ENCODE measurements at regions not wholly inside any gene's neighbourhood (a gene's known extent, or its start where the extent isn't known, plus 50 kb on each side); places are given as distances from the start of the nearest gene placed in this dataset.

DNA sequence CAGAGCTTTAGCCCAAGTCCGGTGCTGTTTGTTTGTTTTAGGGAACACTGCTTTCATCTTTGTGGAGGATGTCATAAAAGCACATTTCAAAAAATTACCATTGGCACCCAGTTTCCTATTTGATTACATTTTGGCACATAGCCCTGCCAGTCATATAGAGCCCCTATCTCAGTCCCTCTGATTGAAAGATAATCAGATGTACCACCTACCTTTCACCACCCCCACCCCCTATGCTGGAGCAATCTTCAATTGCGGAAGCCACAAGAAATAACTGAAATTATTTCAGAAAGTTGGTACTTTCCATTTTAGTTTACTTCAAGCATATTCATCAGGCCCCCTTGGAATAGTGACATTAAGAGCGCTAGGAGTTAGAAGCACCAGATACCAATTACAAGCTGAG is 136.7 kb upstream of the RPL34 start:
- DNase-seq (ENCODE audit: low spot score), result no peak
- TF ChIP-seq, protein P1, sequence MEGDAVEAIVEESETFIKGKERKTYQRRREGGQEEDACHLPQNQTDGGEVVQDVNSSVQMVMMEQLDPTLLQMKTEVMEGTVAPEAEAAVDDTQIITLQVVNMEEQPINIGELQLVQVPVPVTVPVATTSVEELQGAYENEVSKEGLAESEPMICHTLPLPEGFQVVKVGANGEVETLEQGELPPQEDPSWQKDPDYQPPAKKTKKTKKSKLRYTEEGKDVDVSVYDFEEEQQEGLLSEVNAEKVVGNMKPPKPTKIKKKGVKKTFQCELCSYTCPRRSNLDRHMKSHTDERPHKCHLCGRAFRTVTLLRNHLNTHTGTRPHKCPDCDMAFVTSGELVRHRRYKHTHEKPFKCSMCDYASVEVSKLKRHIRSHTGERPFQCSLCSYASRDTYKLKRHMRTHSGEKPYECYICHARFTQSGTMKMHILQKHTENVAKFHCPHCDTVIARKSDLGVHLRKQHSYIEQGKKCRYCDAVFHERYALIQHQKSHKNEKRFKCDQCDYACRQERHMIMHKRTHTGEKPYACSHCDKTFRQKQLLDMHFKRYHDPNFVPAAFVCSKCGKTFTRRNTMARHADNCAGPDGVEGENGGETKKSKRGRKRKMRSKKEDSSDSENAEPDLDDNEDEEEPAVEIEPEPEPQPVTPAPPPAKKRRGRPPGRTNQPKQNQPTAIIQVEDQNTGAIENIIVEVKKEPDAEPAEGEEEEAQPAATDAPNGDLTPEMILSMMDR (IDR thresholded peaks at IDR 0.05), result no peak
- H3K4me3 Mint-ChIP-seq (ENCODE audit: unreplicated experiment), result no peak overlapping the region
- no peak overlapping the region for H3K27ac Mint-ChIP-seq (ENCODE audit: unreplicated experiment)
- no peaks in the 10 kb centered on the region for H3K27me3 Mint-ChIP-seq (ENCODE audit: low read depth)
- no peaks in the 10 kb centered on the region for H3K36me3 Mint-ChIP-seq (ENCODE audit: low read depth)
- H3K9me3 Mint-ChIP-seq (ENCODE audit: low read depth), result no peaks in the 10 kb centered on the region
- H3K4me1 Mint-ChIP-seq (ENCODE audit: low read depth), result peaks cover 17% of the 10 kb centered on the region

- no peak for DNase-seq (ENCODE audit: low spot score)
- H3K9me3 Mint-ChIP-seq (ENCODE audit: low read depth), result no peaks in the 10 kb centered on the region
- TF ChIP-seq, protein P1 (IDR thresholded peaks at IDR 0.05), result no peak
- H3K36me3 Mint-ChIP-seq (ENCODE audit: low read depth), result no peaks in the 10 kb centered on the region
- H3K27me3 Mint-ChIP-seq (ENCODE audit: low read depth), result no peaks in the 10 kb centered on the region
- peak overlapping the region; percentile 71 for H3K27ac Mint-ChIP-seq (ENCODE audit: unreplicated experiment)
- no peak overlapping the region for H3K4me3 Mint-ChIP-seq (ENCODE audit: unreplicated experiment)
- peaks cover 17% of the 10 kb centered on the region for H3K4me1 Mint-ChIP-seq (ENCODE audit: low read depth)
These were observed 137.3 kb upstream of the RPL34 start for GRCh38 chr4:108483079-108483478.

DNA sequence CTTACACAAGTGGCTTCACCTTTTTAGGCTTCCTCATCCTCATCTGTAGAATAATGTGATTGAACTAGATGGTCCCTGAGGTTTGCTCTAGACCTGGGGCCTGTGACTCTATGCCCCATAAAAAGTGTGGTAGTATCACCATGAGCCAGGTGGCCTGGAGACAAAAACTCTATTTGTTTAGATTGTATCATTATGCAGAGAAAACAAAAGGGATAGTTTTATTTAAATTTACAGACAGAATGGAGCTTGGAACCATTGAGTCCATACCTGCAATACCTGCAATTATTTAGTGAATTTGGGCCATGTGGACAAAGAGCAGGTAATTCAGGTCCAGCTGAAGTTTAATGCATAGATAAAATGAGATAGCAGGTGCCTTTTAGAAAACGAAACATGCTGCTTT is 139.5 kb upstream of the RPL34 start:
- no peaks in the 10 kb centered on the region for H3K36me3 Mint-ChIP-seq (ENCODE audit: low read depth)
- H3K27ac Mint-ChIP-seq (ENCODE audit: unreplicated experiment), result no peak overlapping the region
- no peaks in the 10 kb centered on the region for H3K9me3 Mint-ChIP-seq (ENCODE audit: low read depth)
- H3K27me3 Mint-ChIP-seq (ENCODE audit: low read depth), result no peaks in the 10 kb centered on the region
- no peak for DNase-seq (ENCODE audit: low spot score)
- no peak overlapping the region for H3K4me3 Mint-ChIP-seq (ENCODE audit: unreplicated experiment)
- TF ChIP-seq, protein P1 (IDR thresholded peaks at IDR 0.05), result no peak
- peaks cover 17% of the 10 kb centered on the region for H3K4me1 Mint-ChIP-seq (ENCODE audit: low read depth)

GRCh38 chr4:108477527-108478108 is 142.8 kb upstream of the RPL34 start:
- Mint-ChIP-seq H3K36me3 (ENCODE audit: low read depth) (no peaks in the 10 kb centered on the region), H3K4me3 (ENCODE audit: unreplicated experiment) (no peak overlapping the region)

GRCh38 chr4:108473163-108473720 is 147.1 kb upstream of the RPL34 start:
- Mint-ChIP-seq H3K4me3 (ENCODE audit: unreplicated experiment) (no peak overlapping the region), H3K27ac (ENCODE audit: unreplicated experiment) (no peak overlapping the region), H3K36me3 (ENCODE audit: low read depth) (peaks cover 2% of the 10 kb centered on the region), H3K9me3 (ENCODE audit: low read depth) (peaks cover 2% of the 10 kb centered on the region), H3K27me3 (ENCODE audit: low read depth) (no peaks in the 10 kb centered on the region), H3K4me1 (ENCODE audit: low read depth) (no peaks in the 10 kb centered on the region)
- DNase-seq (ENCODE audit: low spot score), result no peak
- TF ChIP-seq, protein P1 (IDR thresholded peaks at IDR 0.05), result peak; percentile 30

More at GRCh38 chr4:108477527-108478108, 142.8 kb upstream of the RPL34 start:
- no peak for DNase-seq (ENCODE audit: low spot score)
- Mint-ChIP-seq H3K9me3 (ENCODE audit: low read depth) (peaks cover 2% of the 10 kb centered on the region), H3K27ac (ENCODE audit: unreplicated experiment) (no peak overlapping the region), H3K4me1 (ENCODE audit: low read depth) (peaks cover 2% of the 10 kb centered on the region), H3K27me3 (ENCODE audit: low read depth) (no peaks in the 10 kb centered on the region)
- TF ChIP-seq, protein P1 (IDR thresholded peaks at IDR 0.05), result no peak

All from chondrocyte (in vitro differentiated cells).